ENCODE measurements at regions not wholly inside any gene's neighbourhood (a gene's known extent, or its start where the extent isn't known, plus 50 kb on each side); places are given as distances from the start of the nearest gene placed in this dataset.

GRCh38 chr1:30191154-30191702 lies 532.2 kb downstream of the MATN1 start:
- DNase-seq = no peak

DNA sequence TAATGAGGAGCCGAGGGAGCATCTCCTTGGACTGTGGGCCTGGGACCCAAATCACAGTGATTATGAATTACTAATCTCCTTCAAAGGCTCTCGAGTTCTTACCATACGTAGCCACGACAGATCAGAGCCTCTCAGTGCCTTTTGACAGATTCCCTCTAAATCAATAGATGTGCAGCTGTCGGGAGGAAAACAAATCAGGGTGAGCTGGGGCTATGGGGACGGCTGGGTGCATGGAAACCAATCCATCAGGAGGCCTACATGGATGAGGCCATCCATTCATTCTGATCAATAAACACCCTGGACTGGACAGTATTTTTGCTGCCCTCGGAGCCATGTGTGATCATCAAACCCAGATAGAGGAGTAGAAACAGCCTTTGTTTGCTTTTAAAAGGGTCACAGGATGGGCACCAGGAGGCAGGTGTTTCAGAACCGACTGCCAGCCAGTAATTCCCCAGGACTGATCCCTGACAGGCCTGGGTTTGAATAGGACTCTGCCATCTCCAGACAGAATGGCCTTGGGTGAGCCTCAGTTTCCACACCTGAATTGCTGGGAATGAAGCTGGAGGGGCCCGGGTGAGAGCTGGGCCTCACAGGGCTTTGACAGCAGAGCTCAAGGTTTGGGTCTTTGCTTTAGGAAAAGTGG lies 532.8 kb downstream of the MATN1 start:
- DNase-seq = peak; percentile 26

DNA sequence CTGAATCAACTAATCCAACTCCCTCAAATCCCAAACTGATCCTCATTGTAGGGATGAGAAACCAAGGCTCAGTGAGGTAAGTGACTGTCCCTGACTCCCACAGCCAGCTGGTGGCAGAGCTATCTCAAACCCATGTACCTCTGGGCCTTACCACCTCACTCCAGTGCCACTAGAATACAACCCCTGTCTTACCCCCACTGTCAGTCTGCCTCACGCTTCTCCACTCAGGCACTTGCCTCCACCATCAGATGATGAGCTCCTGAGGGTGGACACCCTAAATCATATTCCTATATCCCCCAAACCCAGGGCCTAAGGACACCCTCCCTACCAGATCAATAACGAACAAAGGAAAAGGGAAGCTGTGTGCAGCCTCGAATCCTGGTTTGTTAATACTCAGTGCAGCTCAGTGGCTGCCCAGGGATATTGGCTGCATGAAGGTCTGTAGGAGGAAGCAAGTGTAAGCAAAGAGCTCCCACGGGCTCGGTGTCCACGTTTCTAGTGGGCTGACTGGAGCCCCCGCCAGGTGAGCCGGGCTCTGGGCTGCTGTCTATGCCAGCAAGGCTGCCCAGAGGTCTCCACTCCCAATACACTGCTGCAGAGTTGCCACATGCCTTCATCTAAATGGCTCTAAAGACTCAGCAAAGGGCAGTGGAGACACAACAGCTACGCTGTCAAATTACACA lies 533.4 kb downstream of the MATN1 start:
- DNase-seq = no peak

- DNase-seq = no peak
These were observed 534.4 kb downstream of the MATN1 start for GRCh38 chr1:30188999-30189398.

DNA sequence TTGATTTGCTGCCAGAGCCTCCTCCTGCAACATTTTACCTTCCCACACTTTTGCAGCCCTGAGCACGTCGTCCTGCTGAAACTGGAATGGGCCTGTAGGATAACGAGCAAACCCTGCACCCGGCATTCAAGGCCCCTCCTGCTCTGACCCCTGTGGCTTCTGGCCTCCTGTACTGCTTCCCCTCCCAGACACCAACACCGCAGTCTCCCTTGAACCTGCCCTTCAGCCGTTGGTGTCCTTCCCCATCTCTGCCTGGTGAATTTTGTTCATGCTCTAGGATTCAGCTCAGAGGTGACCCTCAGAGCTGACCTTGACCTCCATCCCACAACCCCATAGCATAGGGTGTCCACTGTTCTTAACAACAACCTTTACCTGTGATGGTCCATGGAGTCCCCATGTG lies 535.1 kb downstream of the MATN1 start:
- DNase-seq = no peak

- no peak for DNase-seq
These were observed 535.9 kb downstream of the MATN1 start for GRCh38 chr1:30187413-30188023.

- DNase-seq = no peak
These were observed 536.8 kb downstream of the MATN1 start for GRCh38 chr1:30186586-30186985.

GRCh38 chr1:30185809-30186208 lies 537.6 kb downstream of the MATN1 start:
- DNase-seq = no peak

GRCh38 chr1:30185313-30185712 lies 538.1 kb downstream of the MATN1 start:
- no peak for DNase-seq

DNA sequence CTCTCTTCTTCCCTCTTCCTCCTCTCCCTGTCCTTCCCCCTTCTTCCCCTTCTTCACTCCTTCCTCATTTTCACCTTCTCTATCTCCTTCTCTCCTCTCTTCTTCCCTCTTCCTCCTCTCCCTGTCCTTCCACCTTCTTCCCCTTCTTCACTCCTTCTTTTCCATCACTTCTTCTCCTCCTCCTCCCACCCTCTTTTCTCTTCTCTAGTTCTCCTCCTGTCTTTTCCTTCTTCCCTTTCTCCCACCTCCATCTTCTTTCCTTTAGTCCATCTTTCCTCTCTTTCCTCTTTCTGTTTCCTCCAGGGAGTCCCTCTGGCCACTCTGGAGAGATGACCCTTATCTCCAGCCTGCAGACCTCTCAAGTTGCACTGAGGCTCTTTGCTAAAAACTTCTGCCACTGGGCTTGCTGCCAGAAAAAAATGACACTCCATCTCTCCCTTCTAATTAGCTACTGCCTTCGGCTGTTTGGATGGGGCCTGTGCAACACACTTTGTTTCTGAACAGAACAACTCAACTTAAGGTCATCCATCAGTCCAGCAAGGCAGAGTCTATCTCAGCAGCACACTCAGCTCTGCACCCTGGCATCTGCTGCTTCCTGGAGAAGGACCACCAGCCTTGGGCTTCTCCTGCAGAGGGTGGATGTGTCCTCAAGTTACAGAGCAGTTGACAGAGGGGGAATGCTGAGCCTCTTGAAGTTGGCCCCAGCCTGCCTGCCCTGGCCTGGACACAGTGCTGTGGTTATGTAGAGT lies 538.8 kb downstream of the MATN1 start:
- no peak for DNase-seq

DNA sequence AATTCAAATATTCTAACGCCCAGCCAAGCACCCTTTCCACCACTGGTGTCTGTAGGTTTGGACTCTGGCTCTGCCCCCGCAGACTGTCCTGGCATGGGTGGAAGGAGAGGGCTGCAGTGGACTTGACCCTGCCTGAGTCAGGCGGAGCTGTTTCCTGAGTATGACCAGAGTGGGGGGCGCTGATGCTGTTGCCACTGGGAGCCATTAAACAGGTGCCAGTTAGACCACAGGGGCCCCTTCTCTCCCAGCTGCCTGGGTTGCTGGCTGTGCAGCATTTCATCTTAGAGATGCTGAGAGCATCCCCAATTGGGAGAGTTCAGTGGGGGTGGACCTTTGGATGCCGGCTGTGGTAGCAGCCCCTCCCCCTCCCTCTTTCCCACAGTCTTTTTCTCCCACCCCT lies 539.5 kb downstream of the MATN1 start:
- no peak for DNase-seq

- DNase-seq = no peak
These were observed 540.4 kb downstream of the MATN1 start for GRCh38 chr1:30183006-30183405.

DNA sequence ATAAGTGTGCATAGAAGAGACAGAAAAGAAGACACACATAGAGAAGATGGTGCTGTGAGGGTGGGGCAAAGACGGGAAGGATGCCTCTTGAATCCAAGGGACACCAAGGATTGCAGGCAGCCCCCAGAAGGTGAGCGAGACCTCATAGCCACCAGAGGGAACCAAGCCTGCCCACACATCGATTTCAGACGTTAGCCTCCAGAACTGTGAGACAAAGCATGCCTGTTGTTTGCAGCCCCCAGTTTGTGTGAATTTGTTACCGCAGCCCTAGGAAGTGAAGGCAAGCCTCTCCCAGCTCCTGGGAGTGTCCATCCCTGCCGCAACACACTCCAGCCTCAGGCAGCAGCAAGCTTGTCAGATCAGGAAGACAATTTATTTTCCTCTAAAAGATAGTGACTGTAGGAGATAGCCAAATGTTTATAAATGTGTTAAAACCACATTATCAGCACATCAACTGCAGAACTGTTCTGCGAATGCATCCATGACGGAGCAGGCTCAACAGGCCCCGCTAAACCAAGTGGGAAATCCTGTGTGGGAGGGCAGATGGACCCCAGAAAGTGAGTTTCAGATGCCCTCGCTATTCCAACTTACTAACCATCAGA lies 543.3 kb downstream of the MATN1 start:
- DNase-seq = no peak

GRCh38 chr1:30176477-30176876 lies 546.9 kb downstream of the MATN1 start:
- DNase-seq = no peak

DNA sequence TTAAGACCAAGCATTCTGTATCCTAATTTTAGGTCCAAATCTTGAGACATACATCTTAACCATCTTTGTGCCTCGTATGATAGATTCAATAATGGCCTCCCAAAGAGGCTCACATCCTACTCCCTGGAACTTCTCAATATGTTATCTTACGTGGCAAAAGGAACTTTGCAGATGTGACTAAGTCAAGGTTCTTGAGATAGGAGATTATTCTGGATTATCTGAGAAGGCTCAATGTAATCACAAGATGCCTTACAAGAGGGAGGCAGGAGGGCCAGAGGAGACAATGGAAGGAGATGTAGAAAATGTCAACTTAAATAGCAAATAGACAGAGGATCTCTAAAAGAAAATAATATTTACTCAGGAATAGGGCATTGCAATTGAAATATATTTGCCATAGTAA lies 548.9 kb downstream of the MATN1 start:
- no peak for DNase-seq

DNA sequence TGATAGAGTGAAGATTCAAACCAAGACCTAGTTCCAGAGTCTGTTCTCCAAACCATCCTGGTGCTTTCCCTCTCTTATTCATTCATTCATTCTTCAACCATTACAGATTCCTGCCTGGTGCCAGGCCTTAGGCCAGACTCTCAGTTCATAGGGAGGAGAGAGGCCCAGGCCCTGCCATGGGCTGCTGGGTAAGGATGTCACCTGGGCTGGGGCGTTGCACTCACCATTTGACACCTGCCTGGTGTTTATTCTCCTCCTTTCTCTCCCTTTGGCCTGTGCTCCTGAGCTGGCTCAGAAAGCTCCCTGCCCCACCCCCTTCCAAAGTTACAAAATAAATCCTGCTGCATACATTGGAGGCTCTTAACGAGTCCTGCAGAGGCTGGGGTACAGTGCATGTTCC lies 549.8 kb downstream of the MATN1 start:
- DNase-seq = no peak

DNA sequence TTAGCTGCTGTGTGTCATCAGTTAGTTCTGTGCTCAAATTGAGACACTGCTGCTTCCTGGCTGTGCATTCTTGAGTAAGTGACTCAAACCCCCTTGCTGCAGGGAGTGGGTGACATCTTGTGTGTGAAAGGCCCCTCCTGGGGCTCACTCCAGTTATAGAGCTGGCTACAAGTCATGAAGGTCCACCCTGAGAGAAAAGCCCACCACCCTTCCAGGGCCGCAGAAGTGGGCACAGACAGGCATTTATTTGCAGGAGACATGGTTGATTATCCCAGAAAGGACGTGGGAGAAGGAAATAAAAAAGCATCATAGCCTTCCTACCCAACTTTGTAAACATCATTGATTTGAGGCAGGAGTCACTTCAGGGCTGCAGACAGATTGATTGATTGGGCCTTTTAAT lies 550.6 kb downstream of the MATN1 start:
- no peak for DNase-seq

DNA sequence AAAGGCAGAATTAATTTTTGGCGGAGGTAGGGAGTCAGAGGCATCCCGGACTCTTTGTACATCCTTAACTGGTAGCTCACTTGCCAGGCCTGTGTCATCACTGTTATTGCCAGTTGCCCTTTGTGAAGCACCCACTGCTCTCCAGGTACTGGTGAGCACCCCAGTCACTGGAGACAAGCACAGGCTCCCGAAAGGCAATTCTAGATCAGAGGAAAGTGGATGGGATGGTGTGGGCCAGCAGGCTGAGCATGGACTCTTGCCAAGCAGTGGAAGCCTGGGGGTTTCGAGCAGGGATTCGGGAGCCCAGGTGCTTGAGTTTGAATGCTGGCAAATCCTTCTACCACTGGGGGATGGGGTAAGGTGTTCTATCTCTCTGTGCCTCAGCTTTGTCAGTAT lies 551.1 kb downstream of the MATN1 start:
- DNase-seq = peak; percentile 85

GRCh38 chr1:30171537-30172298 lies 551.7 kb downstream of the MATN1 start:
- no peak for DNase-seq

GRCh38 chr1:30169269-30169668 lies 554.1 kb downstream of the MATN1 start:
- no peak for DNase-seq

GRCh38 chr1:30166174-30166573 lies 557.2 kb downstream of the MATN1 start:
- no peak for DNase-seq

DNA sequence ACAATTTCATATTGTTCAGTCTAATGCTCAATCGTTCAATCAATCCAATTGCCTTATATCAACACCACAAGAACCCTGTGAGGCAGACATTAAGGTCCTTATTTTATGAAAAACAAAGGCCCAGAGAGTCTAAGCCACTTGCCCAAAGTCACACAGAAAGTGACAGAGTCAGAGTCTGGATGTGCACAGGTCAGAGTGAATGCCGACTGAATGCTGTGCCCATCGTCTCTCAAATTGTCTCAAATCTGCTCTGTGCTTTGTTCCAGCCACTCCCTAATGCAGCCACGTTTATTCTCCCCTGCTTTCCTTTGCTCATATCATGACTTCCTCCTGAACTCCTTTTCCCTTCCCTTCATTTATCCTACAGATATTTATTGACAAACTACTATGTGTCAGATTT lies 558.3 kb downstream of the MATN1 start:
- no peak for DNase-seq

Measured in NCI-H1092 (cell line).